HG02885 (cell line): ENCODE measurements at regions not wholly inside any gene's neighbourhood (a gene's known extent, or its start where the extent isn't known, plus 50 kb on each side); places are given as distances from the start of the nearest gene placed in this dataset.
A peak's percentile ranks its signal among the peaks of the same experiment; 100 is the strongest.
"Not testable (repeated sequence)": the region's sequence is repeated elsewhere in the genome, so short reads cannot be mapped to it uniquely, and the experiment has no call there.

Experiments used
- ATAC-seq: cut with Tn5 transposase; IDR thresholded peaks from one replicate; pipeline ENCODE4 v1.9.1; 2021; ENCODE audit warnings: mild to moderate bottlenecking; ENCODE audit not compliant: unreplicated experiment, poor library complexity

DNA sequence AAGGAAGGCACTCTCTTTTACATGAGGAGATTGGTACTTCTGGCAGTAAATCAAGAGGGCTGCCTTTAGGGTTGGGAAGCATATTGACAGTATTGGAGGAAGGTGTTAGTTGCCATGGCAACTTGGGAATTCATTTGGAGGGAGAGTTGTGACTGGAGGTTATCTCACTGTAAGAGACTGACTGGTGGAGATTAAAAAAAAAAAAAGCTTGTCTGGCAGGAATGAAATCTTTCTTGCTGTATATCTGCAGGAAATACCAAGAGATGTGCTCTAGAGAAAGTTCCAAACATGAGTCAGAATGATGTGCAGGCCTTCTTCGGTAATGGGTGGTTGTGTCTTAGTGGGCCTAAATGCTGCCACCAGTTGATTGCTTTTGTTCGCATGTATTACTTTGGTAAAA, 59.8 kb upstream of the FAM72C start:
- not testable (repeated sequence) for ATAC-seq

DNA sequence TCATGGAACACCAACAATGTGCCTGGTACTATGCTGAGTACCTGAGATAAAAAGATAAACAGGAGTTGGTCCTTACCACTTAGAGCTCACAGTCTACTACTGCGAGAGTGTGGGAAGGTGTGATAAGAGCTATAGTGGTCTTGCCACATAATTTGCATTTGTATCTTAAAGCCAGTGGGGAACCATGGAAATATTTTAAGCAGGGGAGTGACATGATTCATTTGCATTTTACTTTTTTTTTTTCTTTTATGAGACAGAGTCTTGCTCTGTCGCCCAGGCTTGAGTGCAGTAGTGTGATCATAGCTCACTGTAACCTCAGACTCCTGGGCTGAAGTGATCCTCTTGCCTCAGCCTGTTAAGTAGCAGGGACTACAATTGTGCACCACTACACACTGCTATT, 54.2 kb upstream of the FAM72C start:
- peak; percentile 93 for ATAC-seq

- ATAC-seq: not testable (repeated sequence)
These were observed 50.1 kb upstream of the FAM72C start for GRCh38 chr1:144021690-144022384.
